ENCODE measurements at regions not wholly inside any gene's neighbourhood (a gene's known extent, or its start where the extent isn't known, plus 50 kb on each side); places are given as distances from the start of the nearest gene placed in this dataset.

DNA sequence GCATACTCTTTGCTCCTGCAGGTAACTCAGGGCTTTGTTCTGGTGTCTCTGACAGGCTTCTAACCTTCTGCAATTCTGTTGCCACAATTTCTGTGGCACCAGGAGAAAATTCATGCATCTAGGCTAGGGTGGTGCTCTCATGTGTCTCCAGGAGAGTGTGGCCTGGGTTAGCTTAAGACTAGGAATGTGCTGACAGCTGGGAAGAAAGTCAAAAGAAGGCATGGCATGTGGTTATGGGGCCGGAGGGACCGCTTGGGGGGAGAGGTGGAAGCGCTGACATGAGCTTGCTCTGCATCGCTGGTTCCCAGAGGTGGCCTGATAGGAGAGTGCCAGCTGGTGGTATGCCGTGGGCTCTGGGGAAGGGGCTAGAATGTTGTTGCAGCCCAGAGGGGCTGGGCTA is 173.3 kb upstream of the TNP1 start:
- TF ChIP-seq, protein P1, sequence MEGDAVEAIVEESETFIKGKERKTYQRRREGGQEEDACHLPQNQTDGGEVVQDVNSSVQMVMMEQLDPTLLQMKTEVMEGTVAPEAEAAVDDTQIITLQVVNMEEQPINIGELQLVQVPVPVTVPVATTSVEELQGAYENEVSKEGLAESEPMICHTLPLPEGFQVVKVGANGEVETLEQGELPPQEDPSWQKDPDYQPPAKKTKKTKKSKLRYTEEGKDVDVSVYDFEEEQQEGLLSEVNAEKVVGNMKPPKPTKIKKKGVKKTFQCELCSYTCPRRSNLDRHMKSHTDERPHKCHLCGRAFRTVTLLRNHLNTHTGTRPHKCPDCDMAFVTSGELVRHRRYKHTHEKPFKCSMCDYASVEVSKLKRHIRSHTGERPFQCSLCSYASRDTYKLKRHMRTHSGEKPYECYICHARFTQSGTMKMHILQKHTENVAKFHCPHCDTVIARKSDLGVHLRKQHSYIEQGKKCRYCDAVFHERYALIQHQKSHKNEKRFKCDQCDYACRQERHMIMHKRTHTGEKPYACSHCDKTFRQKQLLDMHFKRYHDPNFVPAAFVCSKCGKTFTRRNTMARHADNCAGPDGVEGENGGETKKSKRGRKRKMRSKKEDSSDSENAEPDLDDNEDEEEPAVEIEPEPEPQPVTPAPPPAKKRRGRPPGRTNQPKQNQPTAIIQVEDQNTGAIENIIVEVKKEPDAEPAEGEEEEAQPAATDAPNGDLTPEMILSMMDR (IDR thresholded peaks at IDR 0.05; ENCODE audit: low read depth, low read length, poor library complexity, severe bottlenecking), result no peak
- no peak for TF ChIP-seq EZH2phosphoT487 (IDR thresholded peaks at IDR 0.05; ENCODE audit: borderline replicate concordance, low read length)

Measured in DOHH2 (cell line).